ENCODE measurements at regions not wholly inside any gene's neighbourhood (a gene's known extent, or its start where the extent isn't known, plus 50 kb on each side); places are given as distances from the start of the nearest gene placed in this dataset.

- Mint-ChIP-seq H3K27me3 (no peaks in the 10 kb centered on the region), H3K27ac (no peak overlapping the region), H3K36me3 (ENCODE audit: insufficient read depth) (no peaks in the 10 kb centered on the region), H3K4me1 (ENCODE audit: low read depth) (peaks cover 2% of the 10 kb centered on the region), H3K4me3 (ENCODE audit: low read depth) (no peak overlapping the region), H3K9me3 (ENCODE audit: low read depth) (no peaks in the 10 kb centered on the region)
- DNase-seq (ENCODE audit: low spot score, unreplicated experiment): no peak
- TF ChIP-seq, protein P1, sequence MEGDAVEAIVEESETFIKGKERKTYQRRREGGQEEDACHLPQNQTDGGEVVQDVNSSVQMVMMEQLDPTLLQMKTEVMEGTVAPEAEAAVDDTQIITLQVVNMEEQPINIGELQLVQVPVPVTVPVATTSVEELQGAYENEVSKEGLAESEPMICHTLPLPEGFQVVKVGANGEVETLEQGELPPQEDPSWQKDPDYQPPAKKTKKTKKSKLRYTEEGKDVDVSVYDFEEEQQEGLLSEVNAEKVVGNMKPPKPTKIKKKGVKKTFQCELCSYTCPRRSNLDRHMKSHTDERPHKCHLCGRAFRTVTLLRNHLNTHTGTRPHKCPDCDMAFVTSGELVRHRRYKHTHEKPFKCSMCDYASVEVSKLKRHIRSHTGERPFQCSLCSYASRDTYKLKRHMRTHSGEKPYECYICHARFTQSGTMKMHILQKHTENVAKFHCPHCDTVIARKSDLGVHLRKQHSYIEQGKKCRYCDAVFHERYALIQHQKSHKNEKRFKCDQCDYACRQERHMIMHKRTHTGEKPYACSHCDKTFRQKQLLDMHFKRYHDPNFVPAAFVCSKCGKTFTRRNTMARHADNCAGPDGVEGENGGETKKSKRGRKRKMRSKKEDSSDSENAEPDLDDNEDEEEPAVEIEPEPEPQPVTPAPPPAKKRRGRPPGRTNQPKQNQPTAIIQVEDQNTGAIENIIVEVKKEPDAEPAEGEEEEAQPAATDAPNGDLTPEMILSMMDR (IDR thresholded peaks at IDR 0.05; ENCODE audit: unreplicated experiment): no peak
These were observed 132.1 kb upstream of the MARCHF11 start for GRCh38 chr5:16311666-16312065.

DNA sequence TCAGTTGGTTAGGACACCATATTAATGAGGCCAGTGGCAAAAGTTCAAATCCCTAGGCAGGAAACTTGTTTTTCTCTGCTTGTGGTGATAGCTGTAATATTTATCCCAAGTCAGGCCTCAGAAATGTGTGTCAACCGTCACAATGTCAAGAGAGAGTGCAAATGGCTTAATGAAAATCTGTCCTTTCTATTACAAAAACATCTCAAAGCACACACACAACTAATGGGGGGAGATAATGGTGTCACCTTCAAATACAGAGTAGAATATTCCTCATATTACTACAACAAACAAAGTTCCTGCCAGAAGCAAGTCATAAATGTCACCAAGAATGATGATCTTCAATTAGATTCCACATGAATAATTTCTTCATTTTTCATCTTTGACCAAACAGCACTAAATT is 127.2 kb upstream of the MARCHF11 start:
- H3K27ac Mint-ChIP-seq: no peak overlapping the region
- no peak overlapping the region for H3K4me3 Mint-ChIP-seq (ENCODE audit: low read depth)
- peaks cover 2% of the 10 kb centered on the region for H3K4me1 Mint-ChIP-seq (ENCODE audit: low read depth)

DNA sequence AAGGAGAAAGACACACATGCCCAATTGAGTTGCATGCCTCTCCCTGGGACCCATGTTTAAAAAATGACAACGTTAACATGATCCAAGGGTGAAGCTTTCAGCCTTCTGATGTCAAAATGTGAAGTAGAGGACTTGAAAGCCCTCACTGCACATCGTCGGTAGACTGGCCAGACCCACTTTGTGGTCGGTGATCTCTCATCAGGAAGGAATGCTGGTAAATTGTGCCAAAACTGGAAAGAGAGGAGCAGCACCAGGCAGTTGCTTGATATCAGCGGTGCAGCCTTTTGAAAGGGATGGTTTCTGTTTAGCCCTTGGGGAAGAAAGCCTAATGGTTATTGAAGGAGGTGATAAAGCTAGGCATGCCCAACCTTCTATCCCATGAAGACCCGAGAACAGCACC is 125.3 kb upstream of the MARCHF11 start:
- Mint-ChIP-seq H3K27ac (no peak overlapping the region), H3K36me3 (ENCODE audit: insufficient read depth) (no peaks in the 10 kb centered on the region), H3K4me1 (ENCODE audit: low read depth) (peaks cover 2% of the 10 kb centered on the region), H3K27me3 (no peaks in the 10 kb centered on the region), H3K4me3 (ENCODE audit: low read depth) (no peak overlapping the region), H3K9me3 (ENCODE audit: low read depth) (no peaks in the 10 kb centered on the region)
- TF ChIP-seq, protein P1 (IDR thresholded peaks at IDR 0.05; ENCODE audit: unreplicated experiment): no peak
- no peak for DNase-seq (ENCODE audit: low spot score, unreplicated experiment)

More for the DNA sequence above, 127.2 kb upstream of the MARCHF11 start:
- TF ChIP-seq, protein P1 (IDR thresholded peaks at IDR 0.05; ENCODE audit: unreplicated experiment): no peak
- no peak for DNase-seq (ENCODE audit: low spot score, unreplicated experiment)
- H3K36me3 Mint-ChIP-seq (ENCODE audit: insufficient read depth): no peaks in the 10 kb centered on the region
- H3K9me3 Mint-ChIP-seq (ENCODE audit: low read depth): no peaks in the 10 kb centered on the region
- no peaks in the 10 kb centered on the region for H3K27me3 Mint-ChIP-seq

- peaks cover 25% of the 10 kb centered on the region for H3K9me3 Mint-ChIP-seq (ENCODE audit: low read depth)
- no peaks in the 10 kb centered on the region for H3K27me3 Mint-ChIP-seq
- H3K27ac Mint-ChIP-seq: no peak overlapping the region
- no peaks in the 10 kb centered on the region for H3K4me1 Mint-ChIP-seq (ENCODE audit: low read depth)
- DNase-seq (ENCODE audit: low spot score, unreplicated experiment): no peak
- H3K4me3 Mint-ChIP-seq (ENCODE audit: low read depth): no peak overlapping the region
- TF ChIP-seq, protein P1 (IDR thresholded peaks at IDR 0.05; ENCODE audit: unreplicated experiment): no peak
- H3K36me3 Mint-ChIP-seq (ENCODE audit: insufficient read depth): peaks cover 5% of the 10 kb centered on the region
These were observed 117.4 kb upstream of the MARCHF11 start for GRCh38 chr5:16296946-16297345.

DNA sequence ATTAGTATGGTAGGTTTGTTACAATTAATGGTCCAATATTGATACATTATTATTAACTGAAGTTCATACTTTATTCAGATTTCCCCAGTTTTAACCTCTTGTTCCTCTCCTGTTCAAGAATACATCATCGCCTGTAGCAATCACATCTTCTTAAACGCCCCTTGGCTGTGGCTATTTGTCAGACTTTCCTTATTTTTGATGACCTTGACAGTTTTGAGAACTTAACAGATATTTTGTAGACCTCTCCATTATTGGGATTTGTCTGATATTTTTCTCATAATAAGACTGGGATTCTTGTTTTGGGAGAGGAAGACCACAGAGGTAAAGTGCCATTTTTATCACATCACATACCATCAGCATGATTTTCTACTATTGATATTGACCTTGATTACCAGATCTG is 112.3 kb upstream of the MARCHF11 start:
- H3K27ac Mint-ChIP-seq: no peak overlapping the region
- H3K9me3 Mint-ChIP-seq (ENCODE audit: low read depth): peaks cover 13% of the 10 kb centered on the region
- TF ChIP-seq, protein P1 (IDR thresholded peaks at IDR 0.05; ENCODE audit: unreplicated experiment): no peak
- H3K4me1 Mint-ChIP-seq (ENCODE audit: low read depth): no peaks in the 10 kb centered on the region
- no peak for DNase-seq (ENCODE audit: low spot score, unreplicated experiment)
- peaks cover 5% of the 10 kb centered on the region for H3K36me3 Mint-ChIP-seq (ENCODE audit: insufficient read depth)
- H3K4me3 Mint-ChIP-seq (ENCODE audit: low read depth): no peak overlapping the region
- no peaks in the 10 kb centered on the region for H3K27me3 Mint-ChIP-seq

All from progenitor cell of endocrine pancreas (in vitro differentiated cells).